Keratinocyte (primary cell): ENCODE measurements at regions not wholly inside any gene's neighbourhood (a gene's known extent, or its start where the extent isn't known, plus 50 kb on each side); places are given as distances from the start of the nearest gene placed in this dataset.

Source experiments
- DNase-seq: peaks from one replicate; pipeline ENCODE4 v3.0.0-alpha.2; 2011; ENCODE audit warnings: low read depth, missing footprints, low spot score
- FAIRE-seq: peaks from 2 replicates; lab custom pipeline; 2011; peaks lifted over from hg19 to GRCh38; lab: Jason Lieb, UNC
- H2AFZ ChIP-seq: 2 replicates; pipeline ENCODE4 v1.6.0; 2012; ENCODE audit warnings: low read length, control low read depth, inconsistent platforms; ENCODE audit not compliant: control insufficient read depth
- H3K27ac ChIP-seq: 2 replicates; pipeline ENCODE4 v1.5.1; 2011; ENCODE audit warnings: low read length; ENCODE audit not compliant: control insufficient read depth, insufficient read depth
- H3K27me3 ChIP-seq: 3 replicates; pipeline ENCODE4 v1.6.0; 2011; ENCODE audit warnings: low read length; ENCODE audit not compliant: control insufficient read depth, insufficient read depth; ENCODE audit errors: extremely low read depth
- H3K36me3 ChIP-seq, 2 experiments: 2 replicates in 1 of 2; 3 replicates in 1 of 2; pipeline ENCODE4 v1.5.1; 2011; ENCODE audit warnings: low read length in 2 of 2, mild to moderate bottlenecking in 1 of 2; ENCODE audit not compliant: control insufficient read depth in 2 of 2, insufficient read depth in 2 of 2; ENCODE audit errors: extremely low read depth in 1 of 2
- H3K4me1 ChIP-seq: 3 replicates; pipeline ENCODE4 v1.5.1; 2011; ENCODE audit warnings: low read length; ENCODE audit not compliant: control insufficient read depth, insufficient read depth; ENCODE audit errors: extremely low read depth
- H3K4me2 ChIP-seq: 3 replicates; pipeline ENCODE4 v1.6.0; 2011; ENCODE audit warnings: low read depth, low read length; ENCODE audit not compliant: control insufficient read depth, insufficient read depth; ENCODE audit errors: extremely low read depth
- H3K4me3 ChIP-seq, 3 experiments: fragments of 200-600 bp in 1 of 3; sonication (generic) in 1 of 3; 2 replicates in 2 of 3; 3 replicates in 1 of 3; pipeline ENCODE4 v1.5.1; 2011 to 2016; ENCODE audit warnings: low read length in 3 of 3, mild to moderate bottlenecking in 3 of 3, control low read depth in 2 of 3, inconsistent platforms in 1 of 3, low read depth in 1 of 3, mixed read lengths in 1 of 3, mixed run types in 1 of 3, moderate library complexity in 1 of 3; ENCODE audit not compliant: control insufficient read depth in 2 of 3, insufficient read depth in 2 of 3; ENCODE audit errors: extremely low read depth in 1 of 3
- H3K79me2 ChIP-seq: 2 replicates; pipeline ENCODE4 v1.6.0; 2012; ENCODE audit warnings: low read length; ENCODE audit not compliant: control insufficient read depth, insufficient read depth
- H3K9ac ChIP-seq: 3 replicates; pipeline ENCODE4 v1.6.0; 2011; ENCODE audit warnings: low read length; ENCODE audit not compliant: control insufficient read depth, insufficient read depth; ENCODE audit errors: extremely low read depth
- H3K9me1 ChIP-seq: 3 replicates; pipeline ENCODE4 v1.6.0; 2011; ENCODE audit warnings: low read length; ENCODE audit not compliant: control insufficient read depth, insufficient read depth; ENCODE audit errors: extremely low read depth
- H3K9me3 ChIP-seq: 2 replicates; pipeline ENCODE4 v1.5.1; 2012; ENCODE audit warnings: low read depth, low read length; ENCODE audit not compliant: control insufficient read depth
- H4K20me1 ChIP-seq: 3 replicates; pipeline ENCODE4 v1.6.0; 2011; ENCODE audit warnings: low read length; ENCODE audit not compliant: control insufficient read depth, insufficient read depth; ENCODE audit errors: extremely low read depth
- EZH2 ChIP-seq: IDR thresholded peaks from one replicate; pipeline ENCODE4 v1.6.1; 2012; ENCODE audit warnings: inconsistent platforms, mild to moderate bottlenecking, low read length, moderate library complexity
- dilution Hi-C: fragments of 300-500 bp; cut with MboI; formaldehyde crosslinking; loops from one replicate; pipeline ENCODE4 v1.7.0; 2020; ENCODE audit warnings: low sequenced_read_pairs; ENCODE audit not compliant: extremely low pct_ligation_motif_present
- TF ChIP-seq, protein P1 (sequence below), 3 experiments: IDR thresholded peaks in 1 of 3; conservative IDR thresholded peaks in 1 of 3; optimal IDR thresholded peaks in 1 of 3; 2 replicates in 2 of 3; 3 replicates in 1 of 3; pipeline versions ENCODE3 to v1.5.1; 2011; ENCODE audit warnings: low read length in 3 of 3, mild to moderate bottlenecking in 3 of 3, moderate library complexity in 2 of 3, control low read depth in 1 of 3, inconsistent platforms in 1 of 3; ENCODE audit not compliant: insufficient read depth in 2 of 3; ENCODE audit errors: extremely low read depth in 1 of 3

DNA sequence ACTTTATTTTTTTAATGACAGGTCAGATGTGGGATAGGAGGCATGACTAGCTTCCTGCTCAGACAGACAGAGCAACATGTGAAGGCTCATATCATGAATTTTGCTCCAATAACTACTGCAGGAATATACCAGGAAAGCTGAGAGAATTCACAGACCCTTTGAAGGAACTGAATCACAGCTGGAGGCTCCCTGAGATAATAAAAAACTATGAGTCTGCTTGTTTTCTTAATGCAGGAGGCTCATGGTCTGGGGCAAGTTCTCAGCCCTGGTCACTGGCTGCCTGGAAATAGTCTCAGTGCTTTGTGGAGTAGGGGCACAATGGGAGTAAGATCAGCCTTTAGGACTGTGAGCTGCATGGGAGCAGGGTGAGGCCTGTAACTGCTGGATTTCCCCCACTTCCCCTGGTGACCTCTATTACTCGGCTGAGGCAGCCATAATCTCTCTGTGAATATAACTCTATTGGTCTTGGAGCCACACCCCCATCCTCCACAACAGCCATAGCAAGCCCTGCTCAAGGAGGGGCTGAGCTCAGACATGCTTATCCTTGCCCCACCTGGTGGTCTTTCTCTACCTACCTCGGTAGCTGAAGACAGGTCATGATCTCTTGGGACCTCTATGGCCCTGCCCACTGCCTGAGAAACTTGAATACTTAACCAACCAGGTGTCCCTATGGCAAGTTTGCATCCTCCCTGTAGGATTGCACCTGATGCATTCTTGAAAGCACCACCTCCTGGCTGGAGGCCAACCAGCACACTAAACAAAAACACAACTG lies 281.6 kb upstream of the TMCO5A start:
- DNase-seq = no peak
- Histone ChIP-seq H3K27ac (no peak overlapping the region), H3K27me3 (no peaks in the 10 kb centered on the region), H3K4me3 (no peak overlapping the region), H4K20me1 (no peaks in the 10 kb centered on the region), H3K9me3 (no peaks in the 10 kb centered on the region), H3K9me1 (no peaks in the 10 kb centered on the region), H2AFZ (no peak overlapping the region), H3K9ac (no peak overlapping the region), H3K4me2 (no peak overlapping the region), H3K36me3 (no peaks in the 10 kb centered on the region), H3K79me2 (no peaks in the 10 kb centered on the region), H3K4me1 (no peaks in the 10 kb centered on the region)
- FAIRE-seq = no peak
- TF ChIP-seq, protein P1, sequence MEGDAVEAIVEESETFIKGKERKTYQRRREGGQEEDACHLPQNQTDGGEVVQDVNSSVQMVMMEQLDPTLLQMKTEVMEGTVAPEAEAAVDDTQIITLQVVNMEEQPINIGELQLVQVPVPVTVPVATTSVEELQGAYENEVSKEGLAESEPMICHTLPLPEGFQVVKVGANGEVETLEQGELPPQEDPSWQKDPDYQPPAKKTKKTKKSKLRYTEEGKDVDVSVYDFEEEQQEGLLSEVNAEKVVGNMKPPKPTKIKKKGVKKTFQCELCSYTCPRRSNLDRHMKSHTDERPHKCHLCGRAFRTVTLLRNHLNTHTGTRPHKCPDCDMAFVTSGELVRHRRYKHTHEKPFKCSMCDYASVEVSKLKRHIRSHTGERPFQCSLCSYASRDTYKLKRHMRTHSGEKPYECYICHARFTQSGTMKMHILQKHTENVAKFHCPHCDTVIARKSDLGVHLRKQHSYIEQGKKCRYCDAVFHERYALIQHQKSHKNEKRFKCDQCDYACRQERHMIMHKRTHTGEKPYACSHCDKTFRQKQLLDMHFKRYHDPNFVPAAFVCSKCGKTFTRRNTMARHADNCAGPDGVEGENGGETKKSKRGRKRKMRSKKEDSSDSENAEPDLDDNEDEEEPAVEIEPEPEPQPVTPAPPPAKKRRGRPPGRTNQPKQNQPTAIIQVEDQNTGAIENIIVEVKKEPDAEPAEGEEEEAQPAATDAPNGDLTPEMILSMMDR (optimal IDR thresholded peaks at IDR 0.05 in 1 of 3, IDR thresholded peaks at IDR 0.05 in 1 of 3, conservative IDR thresholded peaks at IDR 0.05 in 1 of 3; ENCODE audit: extremely low read depth in 1 of 3, insufficient read depth in 2 of 3, low read length in 3 of 3) = no peak
- TF ChIP-seq EZH2 = no peak
- dilution Hi-C loops = no loop called here

DNA sequence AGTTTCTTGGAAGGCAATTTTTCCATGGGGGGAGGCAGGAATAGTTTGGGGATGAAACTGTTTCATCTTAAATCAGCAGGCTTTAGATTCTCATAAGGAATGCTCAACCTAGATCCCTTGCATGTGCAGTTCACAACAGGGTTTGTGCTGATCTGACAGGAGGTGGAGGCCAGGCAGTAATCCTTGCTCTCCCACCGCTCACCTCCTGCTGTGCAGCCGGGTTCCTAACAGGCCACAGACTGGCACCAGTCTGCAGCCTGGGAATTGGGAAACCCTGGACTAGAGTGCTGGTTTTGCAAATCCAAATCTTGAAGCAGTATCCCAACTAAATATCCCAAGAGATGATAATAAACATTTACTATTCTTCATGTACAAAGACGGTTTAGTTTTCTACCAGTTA lies 256.3 kb upstream of the TMCO5A start:
- TF ChIP-seq, protein P1 (optimal IDR thresholded peaks at IDR 0.05 in 1 of 3, IDR thresholded peaks at IDR 0.05 in 1 of 3, conservative IDR thresholded peaks at IDR 0.05 in 1 of 3; ENCODE audit: extremely low read depth in 1 of 3, insufficient read depth in 2 of 3, low read length in 3 of 3) = no peak
- dilution Hi-C loops = no loop called here

More for the DNA sequence above, 256.3 kb upstream of the TMCO5A start:
- H3K27me3 ChIP-seq = no peaks in the 10 kb centered on the region
- H3K4me1 ChIP-seq = no peaks in the 10 kb centered on the region
- no peak overlapping the region for H3K4me3 ChIP-seq
- H3K4me2 ChIP-seq = no peak overlapping the region
- H2AFZ ChIP-seq = no peak overlapping the region
- no peaks in the 10 kb centered on the region for H3K9me3 ChIP-seq
- DNase-seq (no peak), FAIRE-seq (no peak)
- H3K27ac ChIP-seq = no peak overlapping the region
- H3K79me2 ChIP-seq = no peaks in the 10 kb centered on the region
- no peaks in the 10 kb centered on the region for H3K36me3 ChIP-seq
- no peaks in the 10 kb centered on the region for H4K20me1 ChIP-seq
- H3K9me1 ChIP-seq = no peaks in the 10 kb centered on the region
- no peak overlapping the region for H3K9ac ChIP-seq
